Astrocyte (in vitro differentiated cells and primary cell): ENCODE measurements at regions not wholly inside any gene's neighbourhood (a gene's known extent, or its start where the extent isn't known, plus 50 kb on each side); places are given as distances from the start of the nearest gene placed in this dataset.

ENCODE experiments used
- CTCF ChIP-seq: IDR thresholded peaks from 2 replicates; pipeline ENCODE4 v1.5.1; 2011; ENCODE audit warnings: low read depth, mild to moderate bottlenecking, inconsistent platforms, low read length, moderate library complexity; ENCODE audit not compliant: insufficient read depth
- EZH2 ChIP-seq: IDR thresholded peaks from 2 replicates; pipeline ENCODE4 v1.6.1; 2012; ENCODE audit warnings: mild to moderate bottlenecking, low read length, inconsistent platforms; ENCODE audit not compliant: insufficient read depth

- TF ChIP-seq CTCF (no peak), EZH2 (no peak)
These were observed 887.2 kb upstream of the SEL1L start for GRCh38 chr14:82420871-82421270.
